ENCODE measurements at regions not wholly inside any gene's neighbourhood (a gene's known extent, or its start where the extent isn't known, plus 50 kb on each side); places are given as distances from the start of the nearest gene placed in this dataset.

DNA sequence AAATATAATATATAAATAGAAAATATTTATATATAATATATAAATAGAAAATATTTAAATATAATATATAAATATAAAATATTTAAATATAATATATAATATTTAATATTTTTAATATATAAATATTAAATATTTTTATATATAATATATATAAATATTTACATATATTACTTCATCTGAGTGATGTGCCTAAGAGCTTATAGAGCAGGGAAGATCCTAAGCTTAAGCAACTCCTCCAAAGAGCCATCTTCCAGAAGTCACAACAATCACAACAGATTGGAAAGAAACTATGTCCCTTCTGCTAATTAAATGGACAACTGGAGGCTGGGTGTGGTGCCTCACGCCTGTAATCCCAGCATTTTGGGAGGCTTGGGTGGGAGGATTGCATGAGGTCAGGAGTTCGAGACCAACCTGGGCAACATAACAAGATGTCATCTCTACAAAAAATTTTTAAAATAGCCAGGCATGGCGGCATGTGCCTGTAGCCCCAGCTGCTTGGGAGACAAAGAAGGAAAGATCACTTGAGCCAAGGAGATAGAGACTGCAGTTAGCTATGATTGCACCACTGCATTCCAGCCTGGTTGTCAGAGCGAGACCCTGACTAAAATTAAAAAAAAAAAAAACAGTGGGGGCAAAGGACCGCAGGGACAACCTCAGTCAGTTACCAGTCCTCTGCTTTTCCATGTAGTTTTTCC, 198.7 kb downstream of the SKIDA1 start:
- Histone ChIP-seq H3K36me3 (ENCODE audit: control insufficient read depth, insufficient read depth, low read length) (no peaks in the 10 kb centered on the region), H3K4me1 (ENCODE audit: control insufficient read depth, insufficient read depth, low read length, poor library complexity, severe bottlenecking) (no peaks in the 10 kb centered on the region), H3K9me3 (ENCODE audit: control insufficient read depth, low read length) (no peaks in the 10 kb centered on the region), H3K4me3 (ENCODE audit: extremely low read depth, insufficient read depth, low read length, poor library complexity, severe bottlenecking) (no peak overlapping the region), H3K27ac (ENCODE audit: low read depth, low read length, severe bottlenecking) (peak overlapping the region; percentile 16)
- WGBS, 2 experiments (ENCODE audit: insufficient coverage in 2 of 2), result 75 to 95% methylated on average over 3 of the region's 5 CpGs

- Histone ChIP-seq H3K4me1 (ENCODE audit: control insufficient read depth, insufficient read depth, low read length, poor library complexity, severe bottlenecking) (peaks cover 27% of the 10 kb centered on the region), H3K27ac (ENCODE audit: low read depth, low read length, severe bottlenecking) (no peak overlapping the region), H3K36me3 (ENCODE audit: control insufficient read depth, insufficient read depth, low read length) (no peaks in the 10 kb centered on the region), H3K9me3 (ENCODE audit: control insufficient read depth, low read length) (no peaks in the 10 kb centered on the region), H3K4me3 (ENCODE audit: extremely low read depth, insufficient read depth, low read length, poor library complexity, severe bottlenecking) (no peak overlapping the region)
- 82 to 94% methylated on average over 7 to 10 of the region's 15 CpGs for WGBS, 2 experiments (ENCODE audit: insufficient coverage in 2 of 2)
Observed at GRCh38 chr10:21318540-21319167, 206.8 kb downstream of the SKIDA1 start.

- Histone ChIP-seq H3K27ac (ENCODE audit: low read depth, low read length, severe bottlenecking) (peak overlapping the region; percentile 26), H3K9me3 (ENCODE audit: control insufficient read depth, low read length) (no peaks in the 10 kb centered on the region), H3K4me3 (ENCODE audit: extremely low read depth, insufficient read depth, low read length, poor library complexity, severe bottlenecking) (no peak overlapping the region), H3K4me1 (ENCODE audit: control insufficient read depth, insufficient read depth, low read length, poor library complexity, severe bottlenecking) (peaks cover 30% of the 10 kb centered on the region), H3K36me3 (ENCODE audit: control insufficient read depth, insufficient read depth, low read length) (no peaks in the 10 kb centered on the region)
- 92% methylated on average over 2 of the region's 3 CpGs for WGBS, 2 experiments (ENCODE audit: insufficient coverage in 2 of 2)
Observed at GRCh38 chr10:21317902-21318301, 207.6 kb downstream of the SKIDA1 start.

GRCh38 chr10:21315645-21316220, 209.7 kb downstream of the SKIDA1 start:
- no peaks in the 10 kb centered on the region for H3K9me3 ChIP-seq (ENCODE audit: control insufficient read depth, low read length)
- no peaks in the 10 kb centered on the region for H3K36me3 ChIP-seq (ENCODE audit: control insufficient read depth, insufficient read depth, low read length)
- WGBS, 2 experiments (ENCODE audit: insufficient coverage in 2 of 2), result 26 to 34% methylated on average over 4 of the region's 5 CpGs
- H3K4me3 ChIP-seq (ENCODE audit: extremely low read depth, insufficient read depth, low read length, poor library complexity, severe bottlenecking), result peak overlapping the region; percentile 11
- H3K27ac ChIP-seq (ENCODE audit: low read depth, low read length, severe bottlenecking), result peak overlapping the region; percentile 88
- H3K4me1 ChIP-seq (ENCODE audit: control insufficient read depth, insufficient read depth, low read length, poor library complexity, severe bottlenecking), result peaks cover 30% of the 10 kb centered on the region

DNA sequence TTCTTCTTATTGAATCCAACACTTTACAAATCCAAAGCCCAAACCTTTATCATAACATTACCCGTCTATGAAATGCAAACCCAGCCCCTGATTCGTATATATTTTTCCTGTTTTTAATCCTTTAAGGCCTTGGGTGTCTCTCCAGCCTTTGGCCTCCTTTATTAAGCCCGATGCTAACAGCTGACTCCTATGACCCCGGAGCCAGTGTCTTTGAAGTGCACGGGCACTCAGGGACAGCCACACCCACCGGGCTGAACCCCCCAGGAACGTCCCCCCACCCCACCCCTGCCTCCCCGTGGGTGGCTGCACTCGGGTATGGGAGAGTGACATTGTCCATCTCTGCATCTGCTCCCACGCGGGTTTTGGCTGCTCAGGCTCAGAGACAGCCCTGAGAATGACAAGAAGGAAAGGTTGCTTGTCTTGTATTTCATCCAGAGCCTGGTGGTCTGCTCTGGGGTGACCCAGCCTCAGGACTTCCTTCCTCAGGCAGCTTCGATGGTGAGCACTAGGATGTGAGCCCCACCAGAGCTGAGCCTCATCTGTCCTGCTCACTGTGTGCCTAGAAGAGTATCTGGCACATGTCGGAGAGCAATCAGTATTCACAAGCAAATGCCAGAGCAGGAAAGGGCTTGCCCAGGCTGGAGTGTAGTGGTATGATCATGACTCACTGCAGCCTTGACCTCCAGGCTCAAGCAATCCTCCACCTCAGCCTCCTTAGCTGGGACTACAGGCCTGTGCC, 210.4 kb downstream of the SKIDA1 start:
- H3K9me3 ChIP-seq (ENCODE audit: control insufficient read depth, low read length), result no peaks in the 10 kb centered on the region
- WGBS, 2 experiments (ENCODE audit: insufficient coverage in 2 of 2), result 24 to 29% methylated on average over 5 to 9 of the region's 13 CpGs
- peak overlapping the region; percentile 88 for H3K27ac ChIP-seq (ENCODE audit: low read depth, low read length, severe bottlenecking)
- H3K4me1 ChIP-seq (ENCODE audit: control insufficient read depth, insufficient read depth, low read length, poor library complexity, severe bottlenecking), result peaks cover 30% of the 10 kb centered on the region
- no peaks in the 10 kb centered on the region for H3K36me3 ChIP-seq (ENCODE audit: control insufficient read depth, insufficient read depth, low read length)
- no peak overlapping the region for H3K4me3 ChIP-seq (ENCODE audit: extremely low read depth, insufficient read depth, low read length, poor library complexity, severe bottlenecking)

DNA sequence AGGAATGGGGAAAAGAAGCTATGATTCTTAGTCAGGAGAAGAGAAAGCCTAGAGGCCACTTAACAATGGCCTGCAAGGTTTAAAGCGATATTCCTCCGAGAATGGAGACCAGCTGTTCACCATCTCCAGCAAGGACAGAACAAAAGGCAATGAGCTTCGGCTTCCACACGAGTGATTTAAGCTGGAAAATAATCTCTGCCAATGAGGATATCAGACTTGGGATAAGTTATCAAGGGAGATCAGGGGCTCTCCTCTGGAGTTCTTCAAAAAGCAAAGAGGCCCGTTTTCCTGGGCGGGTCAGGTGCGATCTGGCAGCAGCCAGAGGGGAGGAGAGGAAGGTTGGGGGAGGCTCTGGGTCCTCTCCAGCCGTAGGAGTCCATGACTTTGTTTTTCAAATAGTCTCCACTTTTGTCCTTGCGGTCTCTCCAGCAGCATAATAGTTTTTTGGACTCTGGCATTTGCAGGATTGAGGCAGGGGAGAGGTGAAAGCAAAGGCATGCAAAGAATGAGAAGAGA, 211.3 kb downstream of the SKIDA1 start:
- H3K27ac ChIP-seq (ENCODE audit: low read depth, low read length, severe bottlenecking), result peak overlapping the region; percentile 88
- 10 to 30% methylated on average over 7 to 8 of the region's 9 CpGs for WGBS, 2 experiments (ENCODE audit: insufficient coverage in 2 of 2)

GRCh38 chr10:21313691-21314090, 211.8 kb downstream of the SKIDA1 start:
- Histone ChIP-seq H3K4me3 (ENCODE audit: extremely low read depth, insufficient read depth, low read length, poor library complexity, severe bottlenecking) (no peak overlapping the region), H3K9me3 (ENCODE audit: control insufficient read depth, low read length) (no peaks in the 10 kb centered on the region), H3K27ac (ENCODE audit: low read depth, low read length, severe bottlenecking) (peak overlapping the region; percentile 88), H3K36me3 (ENCODE audit: control insufficient read depth, insufficient read depth, low read length) (no peaks in the 10 kb centered on the region), H3K4me1 (ENCODE audit: control insufficient read depth, insufficient read depth, low read length, poor library complexity, severe bottlenecking) (peaks cover 30% of the 10 kb centered on the region)
- WGBS, 2 experiments (ENCODE audit: insufficient coverage in 2 of 2), result 86 to 93% methylated on average over 6 of the region's 7 CpGs

More for the DNA sequence above, 211.3 kb downstream of the SKIDA1 start:
- Histone ChIP-seq H3K4me3 (ENCODE audit: extremely low read depth, insufficient read depth, low read length, poor library complexity, severe bottlenecking) (no peak overlapping the region), H3K9me3 (ENCODE audit: control insufficient read depth, low read length) (no peaks in the 10 kb centered on the region), H3K36me3 (ENCODE audit: control insufficient read depth, insufficient read depth, low read length) (no peaks in the 10 kb centered on the region), H3K4me1 (ENCODE audit: control insufficient read depth, insufficient read depth, low read length, poor library complexity, severe bottlenecking) (peaks cover 30% of the 10 kb centered on the region)

DNA sequence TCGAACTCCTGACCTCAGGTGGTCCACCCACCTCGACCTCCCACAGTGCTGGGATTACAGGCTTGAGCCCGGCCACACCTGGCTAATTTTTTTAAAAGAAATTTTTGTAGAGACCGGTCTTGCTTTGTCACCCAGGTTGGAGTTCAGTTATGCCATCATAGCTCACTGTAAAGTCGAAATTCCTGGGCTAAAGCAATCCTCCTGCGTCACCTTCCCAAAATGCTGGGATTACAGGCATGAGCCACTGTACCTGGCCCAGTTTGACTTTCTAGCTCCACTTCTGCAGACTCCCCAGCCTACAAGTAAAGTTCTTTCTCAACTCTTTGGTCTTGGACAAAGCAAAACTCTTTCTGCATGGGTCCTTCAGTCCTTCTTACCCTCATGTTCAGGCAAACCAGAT, 214.1 kb downstream of the SKIDA1 start:
- Histone ChIP-seq H3K27ac (ENCODE audit: low read depth, low read length, severe bottlenecking) (no peak overlapping the region), H3K9me3 (ENCODE audit: control insufficient read depth, low read length) (no peaks in the 10 kb centered on the region), H3K4me3 (ENCODE audit: extremely low read depth, insufficient read depth, low read length, poor library complexity, severe bottlenecking) (no peak overlapping the region), H3K4me1 (ENCODE audit: control insufficient read depth, insufficient read depth, low read length, poor library complexity, severe bottlenecking) (peaks cover 30% of the 10 kb centered on the region), H3K36me3 (ENCODE audit: control insufficient read depth, insufficient read depth, low read length) (no peaks in the 10 kb centered on the region)
- WGBS, 2 experiments (ENCODE audit: insufficient coverage in 2 of 2), result 91 to 97% methylated on average over 6 of the region's 6 CpGs

DNA sequence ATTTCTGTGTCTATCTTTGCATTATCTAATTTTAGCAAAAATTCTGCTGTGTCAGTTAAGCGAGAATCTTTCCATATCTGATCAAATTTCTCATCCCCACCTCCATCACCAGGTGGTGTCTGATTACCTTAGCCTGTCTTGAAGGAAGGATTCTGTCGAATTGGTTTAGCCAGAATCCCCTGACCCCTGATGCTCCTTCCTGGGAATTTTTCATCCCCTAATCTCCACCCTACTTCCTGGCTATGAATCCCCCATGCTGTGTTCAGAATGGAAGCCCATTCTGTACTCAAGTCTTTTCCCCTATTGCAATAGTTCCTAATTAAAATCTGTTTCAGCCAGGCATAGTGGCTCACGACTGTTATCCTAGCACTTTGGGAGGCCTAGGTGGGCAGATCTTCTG, 216.1 kb downstream of the SKIDA1 start:
- H3K9me3 ChIP-seq (ENCODE audit: control insufficient read depth, low read length), result no peaks in the 10 kb centered on the region
- peaks cover 10% of the 10 kb centered on the region for H3K4me1 ChIP-seq (ENCODE audit: control insufficient read depth, insufficient read depth, low read length, poor library complexity, severe bottlenecking)
- no peaks in the 10 kb centered on the region for H3K36me3 ChIP-seq (ENCODE audit: control insufficient read depth, insufficient read depth, low read length)
- H3K27ac ChIP-seq (ENCODE audit: low read depth, low read length, severe bottlenecking), result no peak overlapping the region
- WGBS, 2 experiments (ENCODE audit: insufficient coverage in 2 of 2), result 62 to 67% methylated on average over 1 to 2 of the region's 3 CpGs
- H3K4me3 ChIP-seq (ENCODE audit: extremely low read depth, insufficient read depth, low read length, poor library complexity, severe bottlenecking), result no peak overlapping the region

DNA sequence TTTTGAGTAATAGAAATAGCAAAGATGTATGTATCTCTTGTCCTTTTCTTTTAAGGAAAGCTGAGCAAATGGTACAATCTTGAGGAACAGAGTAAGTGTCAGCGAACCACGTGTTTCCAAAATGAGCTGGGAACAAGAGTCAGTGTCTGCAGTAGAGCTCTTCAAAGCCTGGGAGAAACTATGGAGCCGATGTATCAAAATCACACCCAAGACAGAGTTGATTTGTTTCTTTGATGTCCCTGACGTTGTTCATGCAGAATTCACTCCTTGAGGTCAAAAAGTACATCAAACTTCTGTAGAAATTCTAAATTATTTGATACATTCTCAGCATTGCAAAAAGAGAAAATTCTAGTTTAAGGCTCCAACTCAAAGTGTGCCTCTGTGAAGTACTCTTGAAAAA, 216.5 kb downstream of the SKIDA1 start:
- H3K9me3 ChIP-seq (ENCODE audit: control insufficient read depth, low read length), result no peaks in the 10 kb centered on the region
- no peaks in the 10 kb centered on the region for H3K36me3 ChIP-seq (ENCODE audit: control insufficient read depth, insufficient read depth, low read length)
- peaks cover 6% of the 10 kb centered on the region for H3K4me1 ChIP-seq (ENCODE audit: control insufficient read depth, insufficient read depth, low read length, poor library complexity, severe bottlenecking)
- WGBS, 2 experiments (ENCODE audit: insufficient coverage in 2 of 2), result 72 to 93% methylated on average over 2 to 3 of the region's 4 CpGs
- H3K27ac ChIP-seq (ENCODE audit: low read depth, low read length, severe bottlenecking), result no peak overlapping the region
- H3K4me3 ChIP-seq (ENCODE audit: extremely low read depth, insufficient read depth, low read length, poor library complexity, severe bottlenecking), result no peak overlapping the region

Data from mesodermal cell (in vitro differentiated cells).